WTC11 (cell line): ENCODE measurements at regions not wholly inside any gene's neighbourhood (a gene's known extent, or its start where the extent isn't known, plus 50 kb on each side); places are given as distances from the start of the nearest gene placed in this dataset.

Experiments used
- ATAC-seq: fragments of 200-7000 bp; cut with Tn5 transposase; 2 replicates; pipeline ENCODE4 v1.10.0; 2021; ENCODE audit warnings: mild to moderate bottlenecking, moderate library complexity
- CTCF ChIA-PET: fragments of 300-600 bp; sonication (Branson Sonifier 250); formaldehyde crosslinking; loops from one replicate; lab custom pipeline; 2021; ENCODE audit warnings: antibody characterized with exemption; lab: Charles Lee
- POLR2A ChIA-PET: fragments of 350-600 bp; sonication (Branson Sonifier 250); formaldehyde crosslinking; loops from one replicate; lab custom pipeline; 2021; ENCODE audit warnings: antibody characterized with exemption; lab: Charles Lee
- DNase-seq: peaks from one replicate; pipeline ENCODE4 v3.0.0; 2021; ENCODE audit warnings: low spot score
- H3K27ac Mint-ChIP-seq: 2 replicates; pipeline ENCODE4 v1.8.0; 2021; ENCODE audit warnings: mixed read lengths
- H3K27me3 Mint-ChIP-seq: 2 replicates; pipeline ENCODE4 v1.8.0; 2021; ENCODE audit warnings: low read depth, mild to moderate bottlenecking, moderate library complexity, mixed read lengths
- H3K36me3 Mint-ChIP-seq: 2 replicates; pipeline ENCODE4 v1.8.0; 2021; ENCODE audit warnings: mixed read lengths
- H3K4me1 Mint-ChIP-seq: 2 replicates; pipeline ENCODE4 v1.8.0; 2022; ENCODE audit warnings: mixed read lengths
- H3K4me3 Mint-ChIP-seq: 2 replicates; pipeline ENCODE4 v1.8.0; 2021; ENCODE audit warnings: mild to moderate bottlenecking, moderate library complexity, mixed read lengths
- H3K9me3 Mint-ChIP-seq: 2 replicates; pipeline ENCODE4 v1.8.0; 2021; ENCODE audit warnings: mixed read lengths
- AR ChIP-seq: fragments of 250-450 bp; sonication (Bioruptor Pico); IDR thresholded peaks from 2 replicates; pipeline ENCODE4 v1.9.0; 2021; ENCODE audit warnings: mild to moderate bottlenecking
- CBFB ChIP-seq: sonication (generic); formaldehyde crosslinking; IDR thresholded peaks from 2 replicates; pipeline ENCODE4 v1.8.1; 2022; ENCODE audit warnings: mild to moderate bottlenecking, low read depth, missing genetic modification reagents
- CDX4 ChIP-seq: fragments of 250-450 bp; sonication (Bioruptor Pico); IDR thresholded peaks from 2 replicates; pipeline ENCODE4 v1.9.0; 2021; ENCODE audit warnings: moderate library complexity, mild to moderate bottlenecking, inconsistent platforms, borderline replicate concordance
- E2F1 ChIP-seq: sonication (generic); formaldehyde crosslinking; IDR thresholded peaks from 2 replicates; pipeline ENCODE4 v1.8.0; 2022; ENCODE audit warnings: mild to moderate bottlenecking, missing genetic modification reagents
- E2F5 ChIP-seq: sonication (generic); formaldehyde crosslinking; IDR thresholded peaks from 2 replicates; pipeline ENCODE4 v1.8.1; 2022; ENCODE audit warnings: mild to moderate bottlenecking, moderate library complexity, missing genetic modification reagents
- EMX1 ChIP-seq: fragments of 250-450 bp; sonication (Bioruptor Pico); IDR thresholded peaks from 2 replicates; pipeline ENCODE4 v1.8.0; 2021; ENCODE audit warnings: mild to moderate bottlenecking
- ERG ChIP-seq: fragments of 250-450 bp; sonication (Bioruptor Pico); IDR thresholded peaks from 2 replicates; pipeline ENCODE4 v1.8.0; 2021; ENCODE audit warnings: mild to moderate bottlenecking
- FOXK1 ChIP-seq: sonication (generic); formaldehyde crosslinking; IDR thresholded peaks from 2 replicates; pipeline ENCODE4 v1.8.0; 2022; ENCODE audit warnings: mild to moderate bottlenecking, moderate library complexity, missing genetic modification reagents
- HMGXB4 ChIP-seq: sonication (generic); formaldehyde crosslinking; IDR thresholded peaks from 2 replicates; pipeline ENCODE4 v1.8.1; 2023; ENCODE audit warnings: mild to moderate bottlenecking, moderate library complexity, missing genetic modification reagents
- IRF2 ChIP-seq: sonication (generic); formaldehyde crosslinking; IDR thresholded peaks from 2 replicates; pipeline ENCODE4 v1.8.0; 2022; ENCODE audit warnings: low read depth, missing genetic modification reagents, borderline replicate concordance
- JUN ChIP-seq: sonication (generic); formaldehyde crosslinking; IDR thresholded peaks from 2 replicates; pipeline ENCODE4 v1.8.0; 2023; ENCODE audit warnings: mild to moderate bottlenecking, missing genetic modification reagents
- NFYB ChIP-seq: sonication (generic); formaldehyde crosslinking; conservative IDR thresholded peaks from 2 replicates; pipeline ENCODE4 v1.8.0; 2022; ENCODE audit warnings: low read depth, missing genetic modification reagents
- PREB ChIP-seq: sonication (generic); formaldehyde crosslinking; IDR thresholded peaks from 2 replicates; pipeline ENCODE4 v1.8.1; 2022; ENCODE audit warnings: mild to moderate bottlenecking, missing genetic modification reagents, moderate library complexity, borderline replicate concordance
- USF2 ChIP-seq: sonication (generic); formaldehyde crosslinking; IDR thresholded peaks from 2 replicates; pipeline ENCODE4 v1.8.1; 2023; ENCODE audit warnings: mild to moderate bottlenecking, missing genetic modification reagents, moderate library complexity
- ZNF219 ChIP-seq: sonication (generic); formaldehyde crosslinking; IDR thresholded peaks from 2 replicates; pipeline ENCODE4 v1.8.0; 2023; ENCODE audit warnings: missing genetic modification reagents, mild to moderate bottlenecking, borderline replicate concordance
- ZNF416 ChIP-seq: fragments of 250-450 bp; sonication (Bioruptor Pico); IDR thresholded peaks from 2 replicates; pipeline ENCODE4 v1.9.0; 2021; ENCODE audit warnings: mild to moderate bottlenecking, inconsistent platforms
- ZNF425 ChIP-seq: fragments of 250-450 bp; sonication (Bioruptor Pico); conservative IDR thresholded peaks from 2 replicates; pipeline ENCODE4 v1.9.0; 2021; ENCODE audit warnings: mild to moderate bottlenecking

- CTCF ChIA-PET, result no interaction called here
- TF ChIP-seq E2F1 (CRISPR knock-in tag) (no peak), HMGXB4 (CRISPR knock-in tag) (no peak), NFYB (CRISPR knock-in tag) (no peak), FOXK1 (no peak), ZNF416 (CRISPR knock-in tag) (no peak), IRF2 (CRISPR knock-in tag) (no peak), E2F5 (CRISPR knock-in tag) (no peak)
- H3K36me3 Mint-ChIP-seq, result no peaks in the 10 kb centered on the region
- H3K4me3 Mint-ChIP-seq, result no peak overlapping the region
- DNase-seq, result no peak
- no peak for ATAC-seq
- POLR2A ChIA-PET, result no interaction called here
- H3K4me1 Mint-ChIP-seq, result no peaks in the 10 kb centered on the region
- no peaks in the 10 kb centered on the region for H3K27me3 Mint-ChIP-seq
- no peaks in the 10 kb centered on the region for H3K9me3 Mint-ChIP-seq
- no peak overlapping the region for H3K27ac Mint-ChIP-seq
These were observed 1445.9 kb upstream of the TENM4 start for GRCh38 chr11:80886684-80887083.

GRCh38 chr11:80873310-80873999, 1432.6 kb upstream of the TENM4 start:
- H3K36me3 Mint-ChIP-seq, result no peaks in the 10 kb centered on the region
- no peak for ATAC-seq
- no peak overlapping the region for H3K27ac Mint-ChIP-seq
- POLR2A ChIA-PET, result no interaction called here
- CTCF ChIA-PET, result no interaction called here
- H3K4me3 Mint-ChIP-seq, result no peak overlapping the region
- DNase-seq, result no peak
- H3K4me1 Mint-ChIP-seq, result no peaks in the 10 kb centered on the region
- H3K9me3 Mint-ChIP-seq, result no peaks in the 10 kb centered on the region
- H3K27me3 Mint-ChIP-seq, result no peaks in the 10 kb centered on the region
- no peak for TF ChIP-seq CDX4 (CRISPR knock-in tag)
- TF ChIP-seq ZNF425, result no peak
- TF ChIP-seq E2F1 (CRISPR knock-in tag), result no peak
- no peak for TF ChIP-seq NFYB (CRISPR knock-in tag)
- no peak for TF ChIP-seq EMX1
- no peak for TF ChIP-seq USF2 (CRISPR knock-in tag)
- TF ChIP-seq AR (CRISPR knock-in tag), result no peak
- TF ChIP-seq JUN, result no peak
- no peak for TF ChIP-seq ERG (CRISPR knock-in tag)
- TF ChIP-seq E2F5 (CRISPR knock-in tag), result no peak
- no peak for TF ChIP-seq FOXK1
- no peak for TF ChIP-seq ZNF219 (CRISPR knock-in tag)
- TF ChIP-seq PREB (CRISPR knock-in tag), result no peak
- no peak for TF ChIP-seq ZNF416 (CRISPR knock-in tag)
- TF ChIP-seq CBFB (CRISPR knock-in tag), result no peak
